VCaP (cell line): ENCODE measurements at regions not wholly inside any gene's neighbourhood (a gene's known extent, or its start where the extent isn't known, plus 50 kb on each side); places are given as distances from the start of the nearest gene placed in this dataset.

ENCODE experiments used
- H3K27ac ChIP-seq: fragments of 450-650 bp; 2 replicates; pipeline ENCODE4 v1.5.1; 2017
- CTCF ChIP-seq: fragments of 450-650 bp; conservative IDR thresholded peaks from 2 replicates; pipeline ENCODE4 v1.5.1; 2017; ENCODE audit warnings: mild to moderate bottlenecking, moderate library complexity

GRCh38 chr7:55286666-55287065, 78.5 kb upstream of the LANCL2 start:
- no peak overlapping the region for H3K27ac ChIP-seq
- no peak for TF ChIP-seq CTCF

- no peak overlapping the region for H3K27ac ChIP-seq
- TF ChIP-seq CTCF = no peak
These were observed 76.9 kb upstream of the LANCL2 start for GRCh38 chr7:55288070-55288824.

- TF ChIP-seq CTCF = no peak
- no peak overlapping the region for H3K27ac ChIP-seq
These were observed 69.1 kb upstream of the LANCL2 start for GRCh38 chr7:55296070-55296469.

- TF ChIP-seq CTCF = no peak
- H3K27ac ChIP-seq = no peak overlapping the region
These were observed 65.7 kb upstream of the LANCL2 start for GRCh38 chr7:55299273-55299967.

- no peak overlapping the region for H3K27ac ChIP-seq
- no peak for TF ChIP-seq CTCF
These were observed 61.9 kb upstream of the LANCL2 start for GRCh38 chr7:55303220-55303619.

GRCh38 chr7:55304018-55304762, 60.9 kb upstream of the LANCL2 start:
- no peak overlapping the region for H3K27ac ChIP-seq
- TF ChIP-seq CTCF = no peak

GRCh38 chr7:55305135-55305534, 60.0 kb upstream of the LANCL2 start:
- no peak for TF ChIP-seq CTCF
- no peak overlapping the region for H3K27ac ChIP-seq
